Fibroblast of lung (primary cell): ENCODE measurements at regions not wholly inside any gene's neighbourhood (a gene's known extent, or its start where the extent isn't known, plus 50 kb on each side); places are given as distances from the start of the nearest gene placed in this dataset.

Experiments
- CTCF ChIP-seq, 2 donors: IDR thresholded peaks in 1 of 2; conservative IDR thresholded peaks in 1 of 2; 1 replicate in 1 of 2; 2 replicates in 1 of 2; pipeline ENCODE4 v1.5.1; 2011 to 2012; ENCODE audit warnings: low read length in 2 of 2, control low read depth in 1 of 2, inconsistent platforms in 1 of 2, low read depth in 1 of 2, mild to moderate bottlenecking in 1 of 2
- EZH2 ChIP-seq: IDR thresholded peaks from 2 replicates; pipeline ENCODE4 v1.5.1; 2012; ENCODE audit warnings: low read length, control low read depth, mild to moderate bottlenecking; ENCODE audit errors: missing control alignments

- TF ChIP-seq CTCF (conservative IDR thresholded peaks at IDR 0.05 in 1 of 2, IDR thresholded peaks at IDR 0.05 in 1 of 2; ENCODE audit: low read depth in 1 of 2, low read length in 2 of 2) (no peak), EZH2 (no peak)
Observed at GRCh38 chr12:102249079-102249841, 51.6 kb upstream of the PMCH start.
